ENCODE measurements at regions not wholly inside any gene's neighbourhood (a gene's known extent, or its start where the extent isn't known, plus 50 kb on each side); places are given as distances from the start of the nearest gene placed in this dataset.

GRCh38 chr4:81974523-81974922 is 399.3 kb downstream of the HNRNPD start:
- in situ Hi-C loops (cut with MboI): no loop called here
- RAD21 ChIA-PET (ENCODE audit: unreplicated experiment): no interaction called here

DNA sequence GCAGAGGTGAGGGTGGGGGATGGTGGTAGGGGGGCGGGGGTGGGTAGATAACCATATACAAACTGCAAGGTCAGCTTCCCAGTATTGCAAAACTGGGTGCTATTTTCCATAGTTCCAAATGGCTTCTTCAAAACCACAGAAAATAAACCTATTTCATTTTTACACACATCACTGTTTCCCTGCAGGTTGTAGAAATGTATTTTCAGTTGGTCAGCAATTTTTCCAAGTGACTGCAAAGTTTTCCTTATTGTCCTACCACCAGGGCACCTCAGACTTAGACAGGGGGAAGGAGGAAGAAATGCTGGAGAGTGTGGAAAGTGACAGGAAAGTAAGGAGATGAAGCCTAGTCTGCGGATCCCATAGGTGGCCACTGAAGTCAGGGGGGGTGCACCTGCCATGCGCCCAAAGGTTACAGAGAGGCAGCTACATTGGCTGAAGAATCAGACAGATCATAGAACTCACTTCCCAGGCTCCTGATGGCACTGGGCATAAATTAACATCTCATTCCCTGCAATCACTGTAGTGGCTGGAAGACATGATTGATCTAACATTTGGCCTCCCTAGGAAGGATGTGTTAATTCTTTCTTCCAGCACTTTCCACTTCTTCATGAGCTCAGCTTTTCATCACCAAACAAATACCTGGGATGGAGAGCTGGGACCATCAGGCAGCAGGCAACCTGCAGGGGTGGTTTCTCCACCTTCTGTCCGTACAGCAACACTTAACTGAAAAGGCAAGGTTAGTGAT is 402.0 kb downstream of the HNRNPD start:
- no peaks in the 10 kb centered on the region for H3K27me3 ChIP-seq (replicated peaks in 1 of 2; ENCODE audit: control insufficient read depth in 2 of 2, insufficient read depth in 2 of 2, low read length in 1 of 2)
- no peak for TF ChIP-seq IKZF2 (IDR thresholded peaks at IDR 0.05)
- H3K9ac ChIP-seq (ENCODE audit: control insufficient read depth, insufficient read depth, low read length): no peak overlapping the region
- H3K4me3 ChIP-seq: no peak overlapping the region
- H3K4me2 ChIP-seq (ENCODE audit: control insufficient read depth, insufficient read depth): no peak overlapping the region
- no peak for ATAC-seq
- no peaks in the 10 kb centered on the region for H3K36me3 ChIP-seq (ENCODE audit: control insufficient read depth in 2 of 2, insufficient read depth in 2 of 2, low read length in 1 of 2)
- 26% methylated on average over 3 of the region's 4 CpGs for whole genome bisulfite sequencing (ENCODE audit: insufficient coverage, insufficient replicate concordance, low lambda C conversion rate, missing lambda C conversion rate)
- no peak overlapping the region for H3K27ac ChIP-seq (ENCODE audit: control insufficient read depth, insufficient read depth)
- H3K79me2 ChIP-seq (ENCODE audit: control insufficient read depth, insufficient read depth, low read length): no peaks in the 10 kb centered on the region
- ChIA-PET RAD21 (ENCODE audit: unreplicated experiment) (no interaction called here), SMC1A (ENCODE audit: uncharacterized antibody, unreplicated experiment) (no interaction called here), CTCF (no interaction called here), POLR2A (no interaction called here)
- no TSS peak for BruUV-seq (replicated peaks)
- H3K4me1 ChIP-seq (ENCODE audit: control insufficient read depth, insufficient read depth, low read length): no peaks in the 10 kb centered on the region
- intact Hi-C loops (cut with micrococcal nuclease; ENCODE audit: unreplicated experiment): no loop called here
- no peak for DNase-seq (ENCODE audit: low read depth, low spot score)
- no peaks in the 10 kb centered on the region for H4K20me1 ChIP-seq (ENCODE audit: control insufficient read depth, insufficient read depth)
- no peaks in the 10 kb centered on the region; the same call in 2 of the 3 replicates for H3K9me3 ChIP-seq (replicated peaks; ENCODE audit: control insufficient read depth, insufficient read depth, low read length)
- in situ Hi-C loops (cut with MboI): no loop called here
- no peak overlapping the region for H2AFZ ChIP-seq (ENCODE audit: control insufficient read depth, low read depth, low read length)
- no peak for FAIRE-seq

More at GRCh38 chr4:81974523-81974922, 399.3 kb downstream of the HNRNPD start:
- no peaks in the 10 kb centered on the region for H3K27me3 ChIP-seq (replicated peaks in 1 of 2; ENCODE audit: control insufficient read depth in 2 of 2, insufficient read depth in 2 of 2, low read length in 1 of 2)
- DNase-seq (ENCODE audit: low read depth, low spot score): no peak
- ATAC-seq: no peak
- H4K20me1 ChIP-seq (ENCODE audit: control insufficient read depth, insufficient read depth): no peaks in the 10 kb centered on the region
- TF ChIP-seq RAD21 (IDR thresholded peaks at IDR 0.05; ENCODE audit: insufficient read depth, low read depth, low read length) (no peak), POLR2AphosphoS2 (IDR thresholded peaks at IDR 0.05; ENCODE audit: low read depth, low read length) (no peak)
- H3K36me3 ChIP-seq (ENCODE audit: control insufficient read depth in 2 of 2, insufficient read depth in 2 of 2, low read length in 1 of 2): no peaks in the 10 kb centered on the region
- ChIA-PET CTCF (no interaction called here), SMC1A (ENCODE audit: uncharacterized antibody, unreplicated experiment) (no interaction called here), POLR2A (no interaction called here)
- no peak overlapping the region for H2AFZ ChIP-seq (ENCODE audit: control insufficient read depth, low read depth, low read length)
- H3K4me3 ChIP-seq: no peak overlapping the region
- H3K79me2 ChIP-seq (ENCODE audit: control insufficient read depth, insufficient read depth, low read length): no peaks in the 10 kb centered on the region
- H3K9ac ChIP-seq (ENCODE audit: control insufficient read depth, insufficient read depth, low read length): no peak overlapping the region
- intact Hi-C loops (cut with micrococcal nuclease; ENCODE audit: unreplicated experiment): no loop called here
- WGBS (ENCODE audit: insufficient coverage, insufficient replicate concordance, low lambda C conversion rate, missing lambda C conversion rate): 89% methylated on average over 1 of the region's 1 CpG
- BruUV-seq (replicated peaks): no TSS peak
- FAIRE-seq: no peak
- no peaks in the 10 kb centered on the region; the same call in 2 of the 3 replicates for H3K9me3 ChIP-seq (replicated peaks; ENCODE audit: control insufficient read depth, insufficient read depth, low read length)
- H3K4me1 ChIP-seq (ENCODE audit: control insufficient read depth, insufficient read depth, low read length): no peaks in the 10 kb centered on the region
- H3K4me2 ChIP-seq (ENCODE audit: control insufficient read depth, insufficient read depth): no peak overlapping the region
- no peak overlapping the region for H3K27ac ChIP-seq (ENCODE audit: control insufficient read depth, insufficient read depth)

Data from GM12878 (cell line).